Upper lobe of right lung (tissue), 1 donor: ENCODE measurements at regions not wholly inside any gene's neighbourhood (a gene's known extent, or its start where the extent isn't known, plus 50 kb on each side); places are given as distances from the start of the nearest gene placed in this dataset.

Source experiments
- ATAC-seq: fragments of 200-7000 bp; cut with Tn5 transposase; one replicate; pipeline ENCODE4 v1.9.1; 2020; ENCODE audit warnings: mild to moderate bottlenecking, moderate library complexity
- DNase-seq: peaks from one replicate; pipeline ENCODE4 v3.0.0-alpha.2; 2020
- H3K27ac ChIP-seq: fragments of 200-600 bp; one replicate; pipeline ENCODE4 v1.8.0; 2022
- H3K27me3 ChIP-seq: fragments of 200-600 bp; one replicate; pipeline ENCODE4 v1.8.0; 2022; ENCODE audit warnings: mild to moderate bottlenecking
- H3K36me3 ChIP-seq: fragments of 200-600 bp; one replicate; pipeline ENCODE4 v1.8.0; 2022
- H3K4me1 ChIP-seq: fragments of 200-600 bp; one replicate; pipeline ENCODE4 v1.8.0; 2022
- H3K4me3 ChIP-seq: fragments of 200-600 bp; one replicate; pipeline ENCODE4 v1.8.0; 2022; ENCODE audit warnings: mild to moderate bottlenecking
- H3K9me3 ChIP-seq: fragments of 200-600 bp; one replicate; pipeline ENCODE4 v1.8.0; 2022
- intact Hi-C: fragments of 100-400 bp; cut with DNase I; formaldehyde crosslinking; loops from one replicate; pipeline ENCODE4 v1.11.0; 2022
- TF ChIP-seq, protein P1 (sequence below): fragments of 200-600 bp; IDR thresholded peaks from one replicate; pipeline ENCODE4 v1.8.0; 2022; ENCODE audit warnings: antibody characterized with exemption
- donor health status: DM: no; HTN: yes; CAD: no; lungs with severe emphysema.

- no peak for DNase-seq
Measured at GRCh38 chr4:27894951-27895350, 1034.3 kb downstream of the STIM2 start.

DNA sequence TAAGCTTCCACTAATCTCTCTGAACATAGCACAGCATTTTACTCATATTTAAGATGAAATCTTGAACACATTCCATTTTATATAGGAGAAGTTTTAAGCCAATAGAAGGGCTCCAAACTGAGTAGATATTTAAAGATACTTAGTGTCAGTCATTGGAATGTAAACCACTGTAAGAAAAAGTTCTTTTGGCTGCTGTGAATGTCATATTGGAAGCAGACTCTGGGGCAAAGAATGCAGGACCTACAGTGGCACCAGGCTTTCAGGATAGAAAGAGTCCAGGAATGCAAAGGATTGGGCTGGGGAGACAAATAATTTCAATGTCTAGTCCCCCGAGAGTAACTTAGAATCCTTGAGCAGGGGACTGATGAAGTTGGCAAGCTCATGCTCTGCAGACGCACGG, 1047.7 kb downstream of the STIM2 start:
- Histone ChIP-seq H3K9me3 (no peaks in the 10 kb centered on the region), H3K36me3 (no peaks in the 10 kb centered on the region), H3K27ac (no peak overlapping the region), H3K4me3 (no peak overlapping the region), H3K27me3 (no peaks in the 10 kb centered on the region), H3K4me1 (no peaks in the 10 kb centered on the region)
- DNase-seq (no peak), ATAC-seq (no peak)
- intact Hi-C loops: no loop called here
- TF ChIP-seq, protein P1, sequence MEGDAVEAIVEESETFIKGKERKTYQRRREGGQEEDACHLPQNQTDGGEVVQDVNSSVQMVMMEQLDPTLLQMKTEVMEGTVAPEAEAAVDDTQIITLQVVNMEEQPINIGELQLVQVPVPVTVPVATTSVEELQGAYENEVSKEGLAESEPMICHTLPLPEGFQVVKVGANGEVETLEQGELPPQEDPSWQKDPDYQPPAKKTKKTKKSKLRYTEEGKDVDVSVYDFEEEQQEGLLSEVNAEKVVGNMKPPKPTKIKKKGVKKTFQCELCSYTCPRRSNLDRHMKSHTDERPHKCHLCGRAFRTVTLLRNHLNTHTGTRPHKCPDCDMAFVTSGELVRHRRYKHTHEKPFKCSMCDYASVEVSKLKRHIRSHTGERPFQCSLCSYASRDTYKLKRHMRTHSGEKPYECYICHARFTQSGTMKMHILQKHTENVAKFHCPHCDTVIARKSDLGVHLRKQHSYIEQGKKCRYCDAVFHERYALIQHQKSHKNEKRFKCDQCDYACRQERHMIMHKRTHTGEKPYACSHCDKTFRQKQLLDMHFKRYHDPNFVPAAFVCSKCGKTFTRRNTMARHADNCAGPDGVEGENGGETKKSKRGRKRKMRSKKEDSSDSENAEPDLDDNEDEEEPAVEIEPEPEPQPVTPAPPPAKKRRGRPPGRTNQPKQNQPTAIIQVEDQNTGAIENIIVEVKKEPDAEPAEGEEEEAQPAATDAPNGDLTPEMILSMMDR: no peak

More at GRCh38 chr4:27894951-27895350, 1034.3 kb downstream of the STIM2 start:
- Histone ChIP-seq H3K4me1 (no peaks in the 10 kb centered on the region), H3K4me3 (no peak overlapping the region), H3K9me3 (no peaks in the 10 kb centered on the region), H3K27me3 (no peaks in the 10 kb centered on the region), H3K27ac (no peak overlapping the region), H3K36me3 (no peaks in the 10 kb centered on the region)
- intact Hi-C loops: no loop called here
- ATAC-seq: no peak
- TF ChIP-seq, protein P1: no peak

- Histone ChIP-seq H3K4me3 (no peak overlapping the region), H3K9me3 (no peaks in the 10 kb centered on the region), H3K27ac (no peak overlapping the region), H3K4me1 (no peaks in the 10 kb centered on the region), H3K36me3 (no peaks in the 10 kb centered on the region), H3K27me3 (no peaks in the 10 kb centered on the region)
- ATAC-seq (no peak), DNase-seq (no peak)
- intact Hi-C loops: no loop called here
- TF ChIP-seq, protein P1: no peak
Measured at GRCh38 chr4:27910227-27910626, 1049.6 kb downstream of the STIM2 start.

- intact Hi-C loops: no loop called here
- ATAC-seq: no peak
- Histone ChIP-seq H3K4me1 (no peaks in the 10 kb centered on the region), H3K36me3 (no peaks in the 10 kb centered on the region), H3K4me3 (no peak overlapping the region), H3K27ac (no peak overlapping the region), H3K9me3 (no peaks in the 10 kb centered on the region), H3K27me3 (no peaks in the 10 kb centered on the region)
- DNase-seq: no peak
- TF ChIP-seq, protein P1: no peak
Measured at GRCh38 chr4:27911047-27911446, 1050.4 kb downstream of the STIM2 start.

DNA sequence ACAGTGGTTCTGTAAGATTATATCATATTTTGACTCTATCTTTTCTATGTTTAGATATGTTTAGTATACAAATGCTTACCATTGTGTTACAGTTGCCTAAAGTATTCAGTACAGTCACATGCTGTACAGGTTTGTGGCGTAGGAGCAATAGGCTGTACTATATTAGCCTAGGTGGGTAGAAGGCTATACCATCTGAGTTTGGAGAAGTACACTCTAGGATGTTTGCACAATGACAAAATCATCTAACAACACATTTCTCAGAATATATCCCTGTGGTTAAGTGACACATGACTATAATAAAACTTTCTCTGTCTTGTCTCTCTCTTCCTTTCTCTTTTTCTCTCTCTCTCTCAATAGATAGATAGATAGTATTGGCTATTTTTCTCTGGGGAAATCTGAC, 1053.1 kb downstream of the STIM2 start:
- ATAC-seq (no peak), DNase-seq (no peak)
- no peaks in the 10 kb centered on the region for H3K36me3 ChIP-seq
- intact Hi-C loops: no loop called here
- H3K27ac ChIP-seq: no peak overlapping the region
- no peak overlapping the region for H3K4me3 ChIP-seq
- TF ChIP-seq, protein P1: no peak
- no peaks in the 10 kb centered on the region for H3K4me1 ChIP-seq
- no peaks in the 10 kb centered on the region for H3K9me3 ChIP-seq
- H3K27me3 ChIP-seq: no peaks in the 10 kb centered on the region

DNA sequence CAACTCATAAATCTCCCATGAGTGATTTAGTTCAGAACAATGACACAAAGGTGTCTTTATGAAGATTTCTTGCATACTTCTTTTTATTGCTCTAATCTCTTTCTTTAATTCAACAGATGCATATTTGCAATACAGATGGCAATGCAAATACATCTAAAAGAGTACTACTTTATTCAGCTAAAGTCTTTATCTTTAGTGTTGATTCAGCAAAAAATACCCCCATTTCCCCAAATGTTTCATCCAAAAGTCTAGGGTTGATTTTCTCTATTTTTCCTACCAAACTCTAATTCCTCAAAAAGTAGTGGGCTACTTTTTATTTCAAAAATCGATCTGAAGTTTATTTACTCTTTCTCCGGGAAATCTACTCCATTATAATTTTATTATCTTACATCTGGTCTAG, 1055.2 kb downstream of the STIM2 start:
- ATAC-seq: no peak

More for the DNA sequence above, 1055.2 kb downstream of the STIM2 start:
- Histone ChIP-seq H3K9me3 (no peaks in the 10 kb centered on the region), H3K36me3 (no peaks in the 10 kb centered on the region), H3K27me3 (no peaks in the 10 kb centered on the region), H3K27ac (no peak overlapping the region), H3K4me3 (no peak overlapping the region), H3K4me1 (no peaks in the 10 kb centered on the region)
- TF ChIP-seq, protein P1: no peak
- DNase-seq: no peak
- intact Hi-C loops: no loop called here
